HG03520 (cell line): ENCODE measurements at regions not wholly inside any gene's neighbourhood (a gene's known extent, or its start where the extent isn't known, plus 50 kb on each side); places are given as distances from the start of the nearest gene placed in this dataset.

Source experiments
- ATAC-seq: cut with Tn5 transposase; IDR thresholded peaks from one replicate; pipeline ENCODE4 v1.9.1; 2021; ENCODE audit warnings: mild to moderate bottlenecking, moderate library complexity; ENCODE audit not compliant: unreplicated experiment

GRCh38 chr14:41972531-41972930, 365.9 kb downstream of the LRFN5 start:
- ATAC-seq: no peak

- no peak for ATAC-seq
Measured at GRCh38 chr14:41960281-41960680, 353.6 kb downstream of the LRFN5 start.

DNA sequence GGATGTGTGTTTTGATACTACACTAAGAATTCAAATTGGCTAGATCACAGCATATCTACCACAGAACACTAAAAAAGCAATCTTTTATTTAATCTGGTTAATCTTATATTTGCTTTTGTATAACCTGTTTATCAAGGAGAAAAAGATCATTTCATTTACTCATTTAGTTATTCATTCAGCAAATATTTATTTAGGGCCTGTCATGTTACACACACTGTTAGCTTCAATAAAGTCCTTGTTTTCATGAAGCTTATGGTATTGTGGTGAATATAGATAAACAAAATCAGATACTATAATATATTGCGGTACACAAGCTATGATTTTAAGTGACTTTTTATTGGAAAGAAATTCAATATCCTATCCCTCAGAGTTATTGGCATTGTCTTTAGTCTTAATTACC, 350.8 kb downstream of the LRFN5 start:
- no peak for ATAC-seq
